B cell (primary cell): ENCODE measurements at regions not wholly inside any gene's neighbourhood (a gene's known extent, or its start where the extent isn't known, plus 50 kb on each side); places are given as distances from the start of the nearest gene placed in this dataset.

ENCODE experiments used
- ATAC-seq: fragments of 200-7000 bp; cut with Tn5 transposase; one replicate; pipeline ENCODE4 v1.10.0; 2021; ENCODE audit warnings: low read depth, mild to moderate bottlenecking, moderate number of reproducible peaks, moderate library complexity
- CTCF ChIA-PET: fragments of 350-600 bp; sonication (Branson Sonifier 250); formaldehyde crosslinking; loops from one replicate; lab custom pipeline; 2021; ENCODE audit warnings: antibody characterized with exemption, inconsistent platforms; lab: Charles Lee
- POLR2A ChIA-PET: fragments of 350-600 bp; sonication (Branson Sonifier 250); formaldehyde crosslinking; loops from one replicate; lab custom pipeline; 2021; ENCODE audit warnings: antibody characterized with exemption; lab: Charles Lee
- DNase-seq: peaks from one replicate; pipeline ENCODE4 v3.0.0; 2013
- H2AFZ ChIP-seq: 2 replicates; pipeline ENCODE4 v1.6.1; 2012; ENCODE audit warnings: mild to moderate bottlenecking, low read depth, low read length; ENCODE audit not compliant: insufficient read depth, poor library complexity, severe bottlenecking
- H3K27ac ChIP-seq, 2 donors: 1 replicate in 1 of 2; 2 replicates in 1 of 2; pipeline ENCODE4 v1.5.1; 2012 to 2013; ENCODE audit warnings: low read length in 2 of 2, mild to moderate bottlenecking in 2 of 2, moderate library complexity in 1 of 2
- H3K27me3 ChIP-seq, 4 experiments: fragments of 200-600 bp in 1 of 4; sonication (generic) in 1 of 4; replicated peaks in 1 of 4; 1 replicate in 2 of 4; 2 replicates in 2 of 4; pipeline versions ENCODE4 v1.6.1 to v1.7.0; 2013 to 2016; ENCODE audit warnings: low read length in 3 of 4, mild to moderate bottlenecking in 2 of 4, mixed read lengths in 1 of 4, moderate library complexity in 1 of 4; ENCODE audit not compliant: insufficient read depth in 4 of 4, control insufficient read depth in 3 of 4; ENCODE audit errors: control extremely low read depth in 1 of 4
- H3K36me3 ChIP-seq, 2 experiments: replicated peaks in 1 of 2; 1 replicate in 1 of 2; 2 replicates in 1 of 2; pipeline versions ENCODE4 v1.6.1 to v1.7.1; 2013; ENCODE audit warnings: low read length in 1 of 2; ENCODE audit not compliant: insufficient read depth in 2 of 2, control insufficient read depth in 1 of 2; ENCODE audit errors: control extremely low read depth in 1 of 2, extremely low read depth in 1 of 2
- H3K4me1 ChIP-seq, 2 donors: fragments of 200-600 bp in 1 of 2; sonication (generic) in 1 of 2; 1 replicate in 1 of 2; 2 replicates in 1 of 2; pipeline versions ENCODE4 v1.5.1 to v1.6.1; 2013 to 2017; ENCODE audit warnings: low read length in 2 of 2; ENCODE audit not compliant: control insufficient read depth in 2 of 2, insufficient read depth in 2 of 2
- H3K4me2 ChIP-seq: replicated peaks from 2 replicates; pipeline ENCODE3; 2012; ENCODE audit warnings: mild to moderate bottlenecking, low read depth, low read length; ENCODE audit not compliant: poor library complexity, severe bottlenecking
- H3K4me3 ChIP-seq, 5 experiments: fragments of 200-600 bp in 1 of 5; sonication (generic) in 1 of 5; 1 replicate in 3 of 5; 2 replicates in 2 of 5; pipeline versions ENCODE4 v1.5.1 to v1.7.0; 2011 to 2016; ENCODE audit warnings: low read length in 4 of 5, mild to moderate bottlenecking in 4 of 5, low read depth in 2 of 5, control low read depth in 1 of 5, moderate library complexity in 1 of 5; ENCODE audit not compliant: insufficient read depth in 1 of 5; ENCODE audit errors: control extremely low read depth in 1 of 5, extremely low read depth in 1 of 5
- H3K79me2 ChIP-seq: fragments of 200-600 bp; sonication (generic); one replicate; pipeline ENCODE4 v1.6.0; 2016; ENCODE audit warnings: low read length; ENCODE audit not compliant: control insufficient read depth, insufficient read depth
- H3K9ac ChIP-seq: fragments of 200-600 bp; sonication (generic); 2 replicates; pipeline ENCODE4 v1.6.1; 2017; ENCODE audit warnings: mild to moderate bottlenecking, low read length, moderate library complexity
- H3K9me3 ChIP-seq, 3 donors: one replicate each; pipeline versions ENCODE4 v1.6.1 to v1.7.1; 2013; ENCODE audit warnings: low read length in 2 of 3; ENCODE audit not compliant: control insufficient read depth in 2 of 3, insufficient read depth in 1 of 3; ENCODE audit errors: control extremely low read depth in 1 of 3
- H4K20me1 ChIP-seq: 2 replicates; pipeline ENCODE4 v1.6.0; 2012; ENCODE audit warnings: mild to moderate bottlenecking, low read length; ENCODE audit not compliant: insufficient read depth, control insufficient read depth, poor library complexity, severe bottlenecking
- H3K27ac Mint-ChIP-seq: one replicate; pipeline ENCODE4 v1.8.0; 2021; ENCODE audit warnings: mixed read lengths
- H3K27me3 Mint-ChIP-seq: one replicate; pipeline ENCODE4 v1.8.0; 2021; ENCODE audit warnings: mixed read lengths
- H3K4me1 Mint-ChIP-seq: one replicate; pipeline ENCODE4 v1.8.0; 2021; ENCODE audit warnings: mixed read lengths
- H3K4me3 Mint-ChIP-seq: one replicate; pipeline ENCODE4 v1.8.0; 2021; ENCODE audit warnings: mixed read lengths
- H3K9me3 Mint-ChIP-seq: one replicate; pipeline ENCODE4 v1.8.0; 2022; ENCODE audit warnings: mixed read lengths; ENCODE audit not compliant: insufficient read depth
- CTCF ChIP-seq: fragments of 200-600 bp; IDR thresholded peaks from one replicate; pipeline ENCODE4 v1.8.0; 2022; ENCODE audit warnings: antibody characterized with exemption, mild to moderate bottlenecking
- EZH2 ChIP-seq: IDR thresholded peaks from 2 replicates; pipeline ENCODE4 v1.6.1; 2012; ENCODE audit warnings: borderline replicate concordance, low read depth, mild to moderate bottlenecking, moderate library complexity, low read length; ENCODE audit not compliant: insufficient read depth, poor library complexity, severe bottlenecking
- WGBS: methylation state at CpG from one replicate; pipeline ENCODE4 v1.1.5; 2013; ENCODE audit warnings: missing lambda C conversion rate; ENCODE audit not compliant: insufficient coverage; 5-methylcytosine and 5-hydroxymethylcytosine counted together
- intact Hi-C: fragments of 100-400 bp; cut with micrococcal nuclease; formaldehyde crosslinking; loops from one replicate; pipeline ENCODE4 v1.10.0; 2022

- TF ChIP-seq EZH2 (no peak), CTCF (no peak)
- H3K4me1 ChIP-seq: no peaks in the 10 kb centered on the region
- Mint-ChIP-seq H3K27me3 (no peaks in the 10 kb centered on the region), H3K4me1 (no peaks in the 10 kb centered on the region), H3K9me3 (peaks cover 5% of the 10 kb centered on the region), H3K4me3 (no peak overlapping the region), H3K27ac (no peak overlapping the region)
- H3K36me3 ChIP-seq: no peaks in the 10 kb centered on the region
- H3K4me3 ChIP-seq: no peak overlapping the region
- no peaks in the 10 kb centered on the region for H3K27me3 ChIP-seq
- H3K9me3 ChIP-seq: peaks cover 0 to 3% (median 0%) of the 10 kb centered on the region in 3 donors
- WGBS: 96% methylated on average over 5 of the region's 7 CpGs
- H4K20me1 ChIP-seq: no peaks in the 10 kb centered on the region
- intact Hi-C loops: no loop called here
- CTCF ChIA-PET: no interaction called here
- POLR2A ChIA-PET: no interaction called here
- ATAC-seq: no peak
- no peaks in the 10 kb centered on the region for H3K79me2 ChIP-seq
- H3K9ac ChIP-seq: no peak overlapping the region
- no peak overlapping the region for H3K27ac ChIP-seq
- H2AFZ ChIP-seq: no peak overlapping the region
- no peak overlapping the region for H3K4me2 ChIP-seq
- DNase-seq: no peak
These were observed 831.7 kb downstream of the MTRR start for GRCh38 chr5:8700671-8701070.

- H2AFZ ChIP-seq: no peak overlapping the region
- H3K27me3 ChIP-seq: no peaks in the 10 kb centered on the region
- no peak overlapping the region for H3K4me2 ChIP-seq
- no peak overlapping the region for H3K27ac ChIP-seq
- Mint-ChIP-seq H3K4me3 (no peak overlapping the region), H3K4me1 (no peaks in the 10 kb centered on the region), H3K27me3 (no peaks in the 10 kb centered on the region), H3K9me3 (peaks cover 5% of the 10 kb centered on the region), H3K27ac (no peak overlapping the region)
- POLR2A ChIA-PET: no interaction called here
- 88% methylated on average over 1 of the region's 2 CpGs for WGBS
- no peaks in the 10 kb centered on the region for H3K4me1 ChIP-seq
- TF ChIP-seq EZH2: no peak
- TF ChIP-seq CTCF: no peak
- peaks cover 0 to 3% (median 0%) of the 10 kb centered on the region in 3 donors for H3K9me3 ChIP-seq
- no peaks in the 10 kb centered on the region for H4K20me1 ChIP-seq
- H3K4me3 ChIP-seq: no peak overlapping the region
- ATAC-seq: no peak
- intact Hi-C loops: no loop called here
- DNase-seq: no peak
- H3K36me3 ChIP-seq: no peaks in the 10 kb centered on the region
- H3K9ac ChIP-seq: no peak overlapping the region
- CTCF ChIA-PET: no interaction called here
- H3K79me2 ChIP-seq: no peaks in the 10 kb centered on the region
These were observed 832.3 kb downstream of the MTRR start for GRCh38 chr5:8701251-8701650.
